Neuronal stem cell (in vitro differentiated cells): ENCODE measurements at regions not wholly inside any gene's neighbourhood (a gene's known extent, or its start where the extent isn't known, plus 50 kb on each side); places are given as distances from the start of the nearest gene placed in this dataset.
"Not testable (repeated sequence)": the region's sequence is repeated elsewhere in the genome, so short reads cannot be mapped to it uniquely, and the experiment has no call there.

Source experiments
- DNase-seq: peaks from one replicate; pipeline ENCODE4 v3.0.0-alpha.2; 2013; ENCODE audit warnings: low spot score
- H2AFZ ChIP-seq: one replicate; pipeline ENCODE4 v1.6.1; 2013; ENCODE audit warnings: mild to moderate bottlenecking, low read length, inconsistent platforms
- H2AK5ac ChIP-seq: 2 replicates; pipeline ENCODE4 v1.6.1; 2013; ENCODE audit warnings: low read depth, mild to moderate bottlenecking, inconsistent platforms, low read length, moderate library complexity, mixed read lengths
- H2BK120ac ChIP-seq: 2 replicates; pipeline ENCODE4 v1.6.1; 2013; ENCODE audit warnings: low read depth, mild to moderate bottlenecking, inconsistent platforms, low read length, moderate library complexity, mixed read lengths
- H2BK12ac ChIP-seq: one replicate; pipeline ENCODE4 v1.6.1; 2013; ENCODE audit warnings: low read length, inconsistent platforms
- H2BK15ac ChIP-seq: 2 replicates; pipeline ENCODE4 v1.6.1; 2013; ENCODE audit warnings: mild to moderate bottlenecking, low read length, inconsistent platforms, mixed read lengths
- H2BK5ac ChIP-seq: one replicate; pipeline ENCODE4 v1.6.1; 2013; ENCODE audit warnings: inconsistent platforms, mild to moderate bottlenecking, low read length, moderate library complexity
- H3K14ac ChIP-seq: one replicate; pipeline ENCODE4 v1.6.1; 2013; ENCODE audit warnings: low read length, inconsistent platforms
- H3K18ac ChIP-seq: 2 replicates; pipeline ENCODE4 v1.6.1; 2013; ENCODE audit warnings: low read length, inconsistent platforms
- H3K23ac ChIP-seq: 2 replicates; pipeline ENCODE4 v1.6.1; 2013; ENCODE audit warnings: low read depth, mild to moderate bottlenecking, mixed read lengths, low read length, inconsistent platforms; ENCODE audit not compliant: poor library complexity
- H3K27ac ChIP-seq: replicated peaks from 3 replicates; pipeline ENCODE4 v1.5.1; 2013; ENCODE audit warnings: low read length, inconsistent platforms
- H3K27me3 ChIP-seq, 3 experiments: 2 replicates each; pipeline ENCODE4 v1.6.1; 2013; ENCODE audit warnings: low read length in 3 of 3, mild to moderate bottlenecking in 2 of 3, inconsistent platforms in 1 of 3, low read depth in 1 of 3, mixed read lengths in 1 of 3, moderate library complexity in 1 of 3; ENCODE audit not compliant: control insufficient read depth in 3 of 3, insufficient read depth in 3 of 3
- H3K36me3 ChIP-seq, 2 donors: replicated peaks in 1 of 2; 2 replicates each; pipeline ENCODE4 v1.6.1; 2013; ENCODE audit warnings: low read length in 2 of 2; ENCODE audit not compliant: control insufficient read depth in 2 of 2, insufficient read depth in 2 of 2
- H3K4ac ChIP-seq: 2 replicates; pipeline ENCODE4 v1.6.1; 2013; ENCODE audit warnings: inconsistent platforms, mild to moderate bottlenecking, low read length, moderate library complexity
- H3K4me1 ChIP-seq, 2 donors: 1 replicate in 1 of 2; 2 replicates in 1 of 2; pipeline ENCODE4 v1.6.1; 2013; ENCODE audit warnings: low read length in 2 of 2, low read depth in 1 of 2; ENCODE audit not compliant: control insufficient read depth in 2 of 2, insufficient read depth in 1 of 2
- H3K4me2 ChIP-seq: one replicate; pipeline ENCODE4 v1.6.1; 2013; ENCODE audit warnings: mild to moderate bottlenecking, low read length, inconsistent platforms; ENCODE audit not compliant: insufficient read depth, poor library complexity, severe bottlenecking
- H3K4me3 ChIP-seq, 2 donors: 2 replicates each; pipeline ENCODE4 v1.5.1; 2013; ENCODE audit warnings: low read length in 2 of 2, mild to moderate bottlenecking in 2 of 2, inconsistent platforms in 1 of 2, moderate library complexity in 1 of 2
- H3K79me1 ChIP-seq: one replicate; pipeline ENCODE4 v1.6.1; 2013; ENCODE audit warnings: low read depth, mild to moderate bottlenecking, inconsistent platforms, low read length, moderate library complexity
- H3K9ac ChIP-seq: one replicate; pipeline ENCODE4 v1.6.1; 2013; ENCODE audit warnings: mild to moderate bottlenecking, low read depth, low read length, inconsistent platforms; ENCODE audit not compliant: poor library complexity
- H3K9me3 ChIP-seq, 2 donors: replicated peaks in 1 of 2; 2 replicates each; pipeline versions ENCODE3 to v1.6.1; 2013; ENCODE audit warnings: low read length in 2 of 2, mild to moderate bottlenecking in 2 of 2, inconsistent platforms in 1 of 2, low read depth in 1 of 2, mixed read lengths in 1 of 2, moderate library complexity in 1 of 2; ENCODE audit not compliant: control insufficient read depth in 2 of 2, insufficient read depth in 1 of 2
- H4K8ac ChIP-seq: one replicate; pipeline ENCODE4 v1.6.1; 2013; ENCODE audit warnings: low read depth, mild to moderate bottlenecking, inconsistent platforms, low read length, moderate library complexity
- H4K91ac ChIP-seq: one replicate; pipeline ENCODE4 v1.6.1; 2013; ENCODE audit warnings: low read length, low read depth, mild to moderate bottlenecking, inconsistent platforms; ENCODE audit not compliant: poor library complexity
- WGBS, 2 donors: extraction: QIAGEN DNeasy Blood & Tissue Kit; methylation state at CpG; one replicate each; pipeline ENCODE4 v1.1.7; 2013; ENCODE audit warnings: missing lambda C conversion rate in 2 of 2, mixed read lengths in 1 of 2; ENCODE audit not compliant: insufficient read length in 2 of 2, insufficient replicate concordance in 1 of 2; ENCODE audit errors: extremely low coverage in 2 of 2; 5-methylcytosine and 5-hydroxymethylcytosine counted together

DNA sequence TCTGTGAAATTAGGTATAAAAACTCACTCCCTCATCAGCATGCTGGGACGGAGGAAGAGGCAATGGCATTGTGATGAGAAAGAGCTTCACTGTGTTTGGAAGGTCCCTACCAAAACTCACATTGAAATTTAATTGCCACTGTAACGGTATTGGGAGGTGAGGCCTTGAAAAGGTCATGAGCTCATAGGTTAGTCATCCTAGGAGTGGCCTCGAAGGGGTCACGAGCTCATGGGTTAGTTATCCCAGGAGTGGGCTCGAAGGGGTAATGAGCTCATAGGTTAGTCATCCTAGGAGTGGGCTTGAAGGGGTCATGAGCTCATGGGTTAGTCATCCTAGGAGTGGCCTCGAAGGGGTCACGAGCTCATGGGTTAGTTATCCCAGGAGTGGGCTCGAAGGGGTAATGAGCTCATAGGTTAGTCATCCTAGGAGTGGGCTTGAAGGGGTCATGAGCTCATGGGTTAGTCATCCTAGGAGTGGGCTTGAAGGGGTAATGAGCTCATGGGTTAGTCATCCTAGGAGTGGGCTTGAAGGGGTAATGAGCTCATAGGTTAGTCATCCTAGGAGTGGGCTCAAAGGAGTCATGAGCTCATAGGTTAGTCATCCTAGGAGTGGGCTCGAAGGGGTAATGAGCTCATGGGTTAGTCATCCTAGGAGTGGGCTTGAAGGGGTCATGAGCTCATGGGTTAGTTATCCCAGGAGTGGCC lies 582.7 kb downstream of the GLRX3 start:
- H2BK120ac ChIP-seq, H2AFZ ChIP-seq, H2BK5ac ChIP-seq, H3K36me3 ChIP-seq, H3K4me2 ChIP-seq, H4K91ac ChIP-seq, H2BK15ac ChIP-seq, H3K9ac ChIP-seq, H3K23ac ChIP-seq, H2BK12ac ChIP-seq, H3K9me3 ChIP-seq, H3K14ac ChIP-seq, H3K4me3 ChIP-seq, H3K18ac ChIP-seq, DNase-seq, H3K4ac ChIP-seq, H3K27me3 ChIP-seq, H3K27ac ChIP-seq, H3K79me1 ChIP-seq, H4K8ac ChIP-seq, H2AK5ac ChIP-seq: not testable (repeated sequence)
- H3K4me1 ChIP-seq = peaks cover 0 to 15% of the 10 kb centered on the region in 2 donors
- no CpG with 5 or more reads among the region's 9 CpGs for WGBS, 2 donors

DNA sequence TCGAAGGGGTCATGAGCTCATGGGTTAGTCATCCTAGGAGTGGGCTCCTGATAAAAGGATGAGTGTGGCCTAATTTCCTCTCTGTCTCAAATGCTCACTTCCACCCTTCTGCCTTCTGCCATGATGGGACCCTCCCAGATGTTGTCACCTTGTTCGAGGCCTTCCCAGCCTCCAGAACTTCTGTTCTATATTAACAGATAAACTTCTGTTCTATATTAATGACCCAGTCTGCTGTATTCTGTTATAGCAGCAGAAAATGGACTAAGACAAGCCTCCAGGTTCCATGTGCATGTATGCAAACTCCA lies 583.2 kb downstream of the GLRX3 start:
- Histone ChIP-seq H3K9me3 (no peaks in the 10 kb centered on the region), H3K18ac (no peak overlapping the region), H3K4me2 (no peak overlapping the region), H3K27me3 (no peaks in the 10 kb centered on the region), H3K36me3 (no peaks in the 10 kb centered on the region), H3K14ac (no peak overlapping the region), H2AFZ (no peak overlapping the region), H3K9ac (no peak overlapping the region), H2BK120ac (no peak overlapping the region), H4K91ac (no peak overlapping the region), H4K8ac (no peak overlapping the region), H2BK12ac (no peak overlapping the region), H3K23ac (no peak overlapping the region), H2BK5ac (no peak overlapping the region), H3K27ac (no peak overlapping the region), H3K4ac (no peak overlapping the region), H3K79me1 (no peaks in the 10 kb centered on the region), H3K4me1 (peaks cover 0 to 14% of the 10 kb centered on the region in 2 donors), H2BK15ac (no peak overlapping the region), H3K4me3 (no peak overlapping the region), H2AK5ac (no peak overlapping the region)
- no CpG with 5 or more reads among the region's 2 CpGs for WGBS, 2 donors
- no peak for DNase-seq

DNA sequence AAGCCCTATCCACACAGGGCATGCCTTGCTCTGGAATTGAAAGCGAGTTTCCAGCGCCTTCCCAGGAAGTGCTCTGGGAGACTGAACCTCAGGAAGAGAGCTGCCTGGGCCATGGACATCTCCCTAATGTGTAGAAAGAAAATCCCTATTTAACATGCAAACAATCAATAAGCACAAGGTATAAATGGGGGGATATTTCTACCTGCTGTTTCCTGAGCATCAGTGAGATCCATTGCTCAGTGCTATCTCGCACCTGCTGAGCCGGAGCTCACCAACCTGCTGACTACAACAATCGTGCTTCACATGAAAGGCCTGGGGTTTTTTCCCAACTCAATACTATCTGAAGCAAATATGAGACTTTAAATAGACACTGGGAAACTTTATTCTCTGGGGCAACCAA lies 584.0 kb downstream of the GLRX3 start:
- Histone ChIP-seq H3K9me3 (no peaks in the 10 kb centered on the region), H3K14ac (no peak overlapping the region), H3K4me1 (peaks cover 0 to 9% of the 10 kb centered on the region in 2 donors), H3K9ac (no peak overlapping the region), H2BK5ac (no peak overlapping the region), H2BK120ac (no peak overlapping the region), H3K4me2 (no peak overlapping the region), H3K4ac (no peak overlapping the region), H2AK5ac (no peak overlapping the region), H2BK12ac (no peak overlapping the region), H4K91ac (no peak overlapping the region), H3K4me3 (no peak overlapping the region), H2BK15ac (no peak overlapping the region), H3K27ac (no peak overlapping the region), H3K79me1 (no peaks in the 10 kb centered on the region), H3K36me3 (no peaks in the 10 kb centered on the region), H3K23ac (no peak overlapping the region), H3K18ac (no peak overlapping the region), H3K27me3 (no peaks in the 10 kb centered on the region), H2AFZ (no peak overlapping the region), H4K8ac (no peak overlapping the region)
- no CpG with 5 or more reads among the region's 5 CpGs for WGBS, 2 donors
- no peak for DNase-seq

DNA sequence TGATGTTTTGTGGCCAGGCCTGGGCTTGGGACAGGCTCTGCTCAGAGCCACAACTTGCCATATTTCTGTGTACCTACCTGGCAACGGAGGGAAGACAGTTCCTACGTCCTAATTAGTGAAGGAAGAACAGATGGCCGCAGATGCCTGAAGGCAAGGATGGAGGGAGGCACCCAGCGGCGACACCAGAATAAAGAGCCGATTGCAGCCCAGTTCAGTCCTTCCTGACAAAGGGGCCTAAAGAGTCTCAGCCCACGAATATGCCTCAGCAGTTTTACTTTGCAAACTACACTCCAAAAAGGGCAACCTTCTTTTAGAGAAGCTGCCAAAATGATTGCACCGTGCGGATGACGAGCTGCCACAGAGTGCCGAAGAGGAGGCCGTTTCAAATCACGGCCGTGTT lies 585.8 kb downstream of the GLRX3 start:
- no peaks in the 10 kb centered on the region for H3K9me3 ChIP-seq
- H3K79me1 ChIP-seq = no peaks in the 10 kb centered on the region
- H2BK5ac ChIP-seq = no peak overlapping the region
- H2BK12ac ChIP-seq = no peak overlapping the region
- H3K14ac ChIP-seq = no peak overlapping the region
- WGBS, 2 donors = no CpG with 5 or more reads among the region's 14 CpGs
- no peak overlapping the region for H2BK15ac ChIP-seq
- H3K18ac ChIP-seq = no peak overlapping the region
- no peak overlapping the region for H2AFZ ChIP-seq
- no peak overlapping the region for H4K8ac ChIP-seq
- peaks cover 0 to 10% of the 10 kb centered on the region in 2 donors for H3K4me1 ChIP-seq
- DNase-seq = no peak
- H3K23ac ChIP-seq = no peak overlapping the region
- H3K27ac ChIP-seq = no peak overlapping the region
- no peak overlapping the region for H3K4ac ChIP-seq
- no peaks in the 10 kb centered on the region for H3K27me3 ChIP-seq
- no peak overlapping the region for H2BK120ac ChIP-seq
- H3K9ac ChIP-seq = no peak overlapping the region
- H3K4me3 ChIP-seq = no peak overlapping the region
- H4K91ac ChIP-seq = no peak overlapping the region
- H3K36me3 ChIP-seq = no peaks in the 10 kb centered on the region
- no peak overlapping the region for H2AK5ac ChIP-seq
- no peak overlapping the region for H3K4me2 ChIP-seq
